DND-41 (cell line): ENCODE measurements at regions not wholly inside any gene's neighbourhood (a gene's known extent, or its start where the extent isn't known, plus 50 kb on each side); places are given as distances from the start of the nearest gene placed in this dataset.

Experiments used
- ATAC-seq: fragments of 200-7000 bp; cut with Tn5 transposase; 3 replicates; pipeline ENCODE4 v1.9.1; 2021; ENCODE audit warnings: low read depth; ENCODE audit not compliant: insufficient read depth
- DNase-seq: peaks from one replicate; pipeline ENCODE4 v3.0.0-alpha.2; 2020
- H2AFZ ChIP-seq: 2 replicates; pipeline ENCODE4 v1.6.0; 2012; ENCODE audit warnings: low read depth, low read length
- H3K27ac ChIP-seq: 2 replicates; pipeline ENCODE4 v1.5.1; 2012; ENCODE audit warnings: low read length, inconsistent platforms
- H3K27me3 ChIP-seq: fragments of 200-600 bp; sonication (generic); 2 replicates; pipeline ENCODE4 v1.6.0; 2012; ENCODE audit warnings: low read length, mild to moderate bottlenecking, inconsistent platforms; ENCODE audit not compliant: insufficient read depth, poor library complexity
- H3K36me3 ChIP-seq: 2 replicates; pipeline ENCODE4 v1.5.1; 2012; ENCODE audit warnings: low read length, inconsistent platforms; ENCODE audit not compliant: insufficient read depth
- H3K4me1 ChIP-seq: 2 replicates; pipeline ENCODE4 v1.5.1; 2012; ENCODE audit warnings: mild to moderate bottlenecking, low read length; ENCODE audit not compliant: insufficient read depth
- H3K4me2 ChIP-seq: 2 replicates; pipeline ENCODE4 v1.6.0; 2012; ENCODE audit warnings: mild to moderate bottlenecking, moderate library complexity, low read length, inconsistent platforms; ENCODE audit not compliant: insufficient read depth
- H3K4me3 ChIP-seq, 2 experiments: fragments of 200-600 bp in 1 of 2; shearing (Covaris generic) in 1 of 2; 2 replicates each; pipeline ENCODE4 v1.5.1; 2012 to 2016; ENCODE audit warnings: inconsistent platforms in 2 of 2, low read length in 2 of 2, mild to moderate bottlenecking in 2 of 2, low read depth in 1 of 2, moderate library complexity in 1 of 2
- H3K79me2 ChIP-seq: 2 replicates; pipeline ENCODE4 v1.6.0; 2012; ENCODE audit warnings: low read length, inconsistent platforms; ENCODE audit not compliant: insufficient read depth
- H3K9ac ChIP-seq: 2 replicates; pipeline ENCODE4 v1.6.0; 2012; ENCODE audit warnings: low read depth, mild to moderate bottlenecking, inconsistent platforms, low read length, moderate library complexity
- H3K9me3 ChIP-seq: 2 replicates; pipeline ENCODE4 v1.5.1; 2012; ENCODE audit warnings: low read length, moderate library complexity, mild to moderate bottlenecking, inconsistent platforms; ENCODE audit not compliant: insufficient read depth, severe bottlenecking
- H4K20me1 ChIP-seq: 2 replicates; pipeline ENCODE4 v1.6.0; 2012; ENCODE audit warnings: low read length; ENCODE audit not compliant: insufficient read depth
- CTCF ChIP-seq: IDR thresholded peaks from 2 replicates; pipeline ENCODE4 v1.5.1; 2012; ENCODE audit warnings: borderline replicate concordance, low read length, moderate library complexity, mild to moderate bottlenecking; ENCODE audit not compliant: poor library complexity, severe bottlenecking; ENCODE audit errors: extremely low read depth
- EZH2 ChIP-seq: IDR thresholded peaks from 3 replicates; pipeline ENCODE4 v1.6.1; 2012; ENCODE audit warnings: borderline replicate concordance, low read depth, mild to moderate bottlenecking, moderate library complexity, low read length, inconsistent platforms; ENCODE audit not compliant: severe bottlenecking

GRCh38 chr18:73235491-73235890, 367.7 kb upstream of the NETO1 start:
- H3K9ac ChIP-seq = no peak overlapping the region
- ATAC-seq (no peak), DNase-seq (no peak)

GRCh38 chr18:73232933-73233332, 365.1 kb upstream of the NETO1 start:
- no peak for ATAC-seq
- Histone ChIP-seq H3K9me3 (no peaks in the 10 kb centered on the region), H3K4me1 (no peaks in the 10 kb centered on the region), H2AFZ (no peak overlapping the region), H3K9ac (no peak overlapping the region), H3K36me3 (no peaks in the 10 kb centered on the region), H3K27ac (no peak overlapping the region), H3K4me3 (no peak overlapping the region), H4K20me1 (no peaks in the 10 kb centered on the region), H3K4me2 (no peak overlapping the region), H3K27me3 (no peaks in the 10 kb centered on the region), H3K79me2 (no peaks in the 10 kb centered on the region)
- no peak for DNase-seq
- TF ChIP-seq EZH2 = no peak
- no peak for TF ChIP-seq CTCF

More at GRCh38 chr18:73235491-73235890, 367.7 kb upstream of the NETO1 start:
- H3K4me1 ChIP-seq = no peaks in the 10 kb centered on the region
- no peaks in the 10 kb centered on the region for H3K27me3 ChIP-seq
- no peaks in the 10 kb centered on the region for H3K9me3 ChIP-seq
- no peak overlapping the region for H3K27ac ChIP-seq
- H4K20me1 ChIP-seq = no peaks in the 10 kb centered on the region
- TF ChIP-seq CTCF (no peak), EZH2 (no peak)
- no peak overlapping the region for H3K4me3 ChIP-seq
- H3K36me3 ChIP-seq = no peaks in the 10 kb centered on the region
- no peak overlapping the region for H3K4me2 ChIP-seq
- H3K79me2 ChIP-seq = no peaks in the 10 kb centered on the region
- no peak overlapping the region for H2AFZ ChIP-seq

GRCh38 chr18:73220663-73221062, 352.9 kb upstream of the NETO1 start:
- no peaks in the 10 kb centered on the region for H3K4me1 ChIP-seq
- H4K20me1 ChIP-seq = no peaks in the 10 kb centered on the region
- H3K9me3 ChIP-seq = no peaks in the 10 kb centered on the region
- H3K4me2 ChIP-seq = no peak overlapping the region
- TF ChIP-seq CTCF = no peak
- no peak for TF ChIP-seq EZH2
- no peak overlapping the region for H3K4me3 ChIP-seq
- no peak overlapping the region for H3K9ac ChIP-seq
- no peaks in the 10 kb centered on the region for H3K79me2 ChIP-seq
- DNase-seq (no peak), ATAC-seq (no peak)
- H3K27me3 ChIP-seq = no peaks in the 10 kb centered on the region
- H3K27ac ChIP-seq = no peak overlapping the region
- H3K36me3 ChIP-seq = no peaks in the 10 kb centered on the region
- H2AFZ ChIP-seq = no peak overlapping the region

GRCh38 chr18:73218293-73218692, 350.5 kb upstream of the NETO1 start:
- H3K4me1 ChIP-seq = no peaks in the 10 kb centered on the region
- H3K27ac ChIP-seq = no peak overlapping the region
- no peaks in the 10 kb centered on the region for H4K20me1 ChIP-seq
- H3K9me3 ChIP-seq = no peaks in the 10 kb centered on the region
- no peaks in the 10 kb centered on the region for H3K36me3 ChIP-seq
- H3K27me3 ChIP-seq = no peaks in the 10 kb centered on the region
- TF ChIP-seq CTCF (no peak), EZH2 (no peak)
- H3K79me2 ChIP-seq = no peaks in the 10 kb centered on the region
- no peak overlapping the region for H3K4me2 ChIP-seq
- ATAC-seq (no peak), DNase-seq (no peak)
- H2AFZ ChIP-seq = no peak overlapping the region
- H3K4me3 ChIP-seq = no peak overlapping the region
- H3K9ac ChIP-seq = no peak overlapping the region
